GM21576 (cell line): ENCODE measurements at regions not wholly inside any gene's neighbourhood (a gene's known extent, or its start where the extent isn't known, plus 50 kb on each side); places are given as distances from the start of the nearest gene placed in this dataset.
"Not testable (repeated sequence)": the region's sequence is repeated elsewhere in the genome, so short reads cannot be mapped to it uniquely, and the experiment has no call there.

Source experiments
- ATAC-seq: cut with Tn5 transposase; IDR thresholded peaks from one replicate; pipeline ENCODE4 v1.9.1; 2021; ENCODE audit warnings: mild to moderate bottlenecking, moderate library complexity; ENCODE audit not compliant: unreplicated experiment

DNA sequence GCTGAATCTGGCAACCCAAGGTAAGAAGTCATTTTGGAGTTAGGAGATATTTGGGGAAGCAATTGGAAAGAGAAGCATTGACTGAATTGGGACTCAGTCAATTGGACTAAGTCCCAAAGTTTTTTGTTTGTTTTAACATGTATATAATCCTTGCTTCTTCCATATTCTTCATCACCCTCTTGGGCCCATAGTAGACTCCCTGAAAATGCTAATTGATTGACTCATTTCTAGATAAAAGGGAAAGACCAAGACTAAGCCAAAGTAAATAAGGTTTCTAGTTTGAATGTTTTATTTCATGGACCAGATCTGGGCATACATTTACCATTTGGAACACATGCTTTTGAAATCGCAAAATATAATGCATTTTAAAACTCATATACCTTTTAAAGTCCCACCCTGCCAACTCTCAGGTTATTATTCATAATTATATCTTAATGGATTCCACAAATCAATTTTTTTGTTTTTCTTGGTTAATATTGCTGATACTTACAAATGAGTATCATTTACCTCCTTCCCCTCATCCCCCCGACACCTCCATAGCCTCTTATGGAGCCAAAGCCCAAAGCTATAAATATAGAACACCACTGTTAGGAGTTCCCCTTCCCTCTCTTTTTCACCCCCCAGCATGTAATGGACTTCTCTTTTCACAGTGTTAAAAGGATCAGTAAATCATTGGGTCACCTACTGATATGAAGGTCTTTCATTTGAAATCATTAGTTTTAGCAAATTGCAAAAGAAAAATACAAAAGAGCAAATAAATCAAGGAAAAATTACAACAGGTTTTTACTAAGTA lies 674.0 kb upstream of the SOX9 start:
- ATAC-seq, result no peak

DNA sequence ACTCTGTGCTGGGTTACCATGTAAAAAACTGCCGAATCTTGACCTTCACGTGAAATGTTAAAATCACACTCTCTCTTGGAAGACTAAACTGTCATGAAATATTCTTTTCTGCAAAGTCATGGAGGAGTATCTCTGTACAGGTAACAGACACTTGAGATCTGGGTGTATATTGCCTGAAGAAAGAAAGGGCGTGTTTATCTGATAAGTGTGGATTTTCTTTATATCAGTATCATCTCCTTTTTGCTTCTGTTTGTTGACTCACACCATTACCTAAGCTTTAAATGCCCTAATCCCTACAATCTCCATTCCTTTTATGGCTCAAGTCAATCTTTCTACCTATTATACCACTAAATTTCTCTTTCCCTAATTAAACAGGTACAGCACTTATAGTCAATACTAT lies 673.2 kb upstream of the SOX9 start:
- ATAC-seq, result no peak

DNA sequence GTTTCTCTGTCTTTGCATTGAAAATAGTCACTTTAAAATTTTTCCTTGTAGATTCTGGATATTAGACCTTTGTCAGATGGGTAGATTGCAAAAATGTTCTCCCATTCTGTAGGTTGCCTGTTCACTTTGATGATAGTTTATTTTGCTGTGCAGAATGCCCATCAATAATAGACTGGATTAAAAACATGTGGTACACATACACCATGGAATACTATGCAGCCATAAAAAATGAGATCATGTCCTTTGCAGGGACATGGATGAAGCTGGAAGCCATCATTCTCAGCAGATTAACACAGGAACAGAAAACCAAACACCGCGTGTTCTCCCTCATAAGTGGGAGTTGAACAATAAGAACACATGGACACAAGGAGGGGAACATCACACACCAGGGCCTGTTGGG lies 670.2 kb upstream of the SOX9 start:
- ATAC-seq, result not testable (repeated sequence)

DNA sequence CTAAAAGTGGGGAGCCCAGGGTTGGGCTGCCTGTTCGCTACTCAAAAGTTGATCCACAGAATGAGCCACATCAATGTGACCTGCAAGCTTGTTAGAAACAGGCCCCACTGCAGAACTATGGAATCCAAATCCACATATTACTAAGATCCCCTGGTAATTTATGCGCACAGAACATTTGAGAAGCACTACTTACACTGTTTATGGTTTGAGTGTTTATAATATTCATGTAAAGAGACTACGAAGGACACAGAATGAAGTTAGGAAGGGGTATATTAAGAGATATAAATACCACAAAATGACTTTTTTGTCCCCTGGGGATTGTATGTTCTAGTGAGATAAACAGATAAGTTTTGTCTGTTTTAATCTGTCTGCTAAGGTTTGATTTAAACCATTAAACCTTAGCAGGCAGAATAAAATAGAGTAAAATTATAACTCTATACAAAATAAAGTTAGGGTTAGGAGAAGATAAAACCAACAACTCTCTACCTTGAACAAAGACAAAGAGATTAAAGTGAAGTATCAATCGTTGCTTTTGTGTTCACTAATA lies 666.9 kb upstream of the SOX9 start:
- no peak for ATAC-seq

DNA sequence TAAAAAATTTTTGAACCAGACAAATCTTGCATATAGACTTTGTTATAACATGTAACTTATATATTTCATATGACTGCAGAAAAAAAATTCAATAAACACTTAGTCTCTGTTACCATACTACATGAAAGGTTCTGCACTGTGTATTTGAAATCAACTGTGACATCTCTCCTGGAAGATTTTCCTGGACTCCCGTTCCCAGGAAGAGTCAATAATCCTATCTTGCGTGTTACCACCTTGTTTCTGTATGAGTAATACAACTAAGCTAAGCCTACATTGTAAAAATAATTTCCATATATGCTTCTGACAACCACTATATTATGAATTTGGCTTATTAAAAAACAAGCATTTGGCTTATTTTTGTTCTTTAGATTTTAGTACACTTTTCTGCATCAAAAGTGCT lies 665.6 kb upstream of the SOX9 start:
- no peak for ATAC-seq

DNA sequence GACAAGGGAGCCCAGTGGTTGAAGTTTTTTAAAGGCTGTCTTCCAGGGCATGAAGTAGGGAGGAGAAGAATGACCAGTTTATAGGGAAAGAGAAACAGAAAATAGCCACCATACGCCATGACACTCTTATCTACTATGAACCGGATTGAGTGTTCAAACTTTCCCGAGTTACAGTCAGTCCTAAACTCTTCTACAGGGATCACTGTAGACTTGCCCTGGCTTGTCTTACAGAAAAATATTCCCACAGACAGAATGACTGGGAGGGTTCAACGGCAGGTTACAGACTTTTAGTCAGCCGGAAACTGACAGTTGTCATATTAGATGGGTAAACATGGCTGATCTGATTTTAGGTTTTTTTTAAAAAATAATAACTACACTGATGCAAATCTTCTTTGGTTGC lies 662.5 kb upstream of the SOX9 start:
- ATAC-seq, result no peak

DNA sequence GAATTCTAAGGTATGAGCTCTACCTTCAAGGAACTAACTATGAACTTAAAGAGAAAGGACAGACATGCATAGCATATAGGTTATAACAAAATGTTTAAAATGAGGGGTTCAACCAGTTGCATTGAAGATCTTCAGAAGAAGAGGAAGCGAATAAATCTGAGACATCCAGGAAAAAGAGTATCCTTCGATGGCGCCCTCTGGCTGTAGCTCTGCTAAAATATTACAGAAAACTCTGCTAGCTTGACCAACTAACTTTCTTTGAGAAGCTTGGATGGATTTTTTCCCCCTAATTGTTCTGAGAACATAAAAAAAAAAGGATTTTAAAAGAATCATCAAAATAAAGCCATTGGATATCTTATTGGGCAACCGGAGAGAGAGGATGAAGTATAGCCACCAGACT lies 659.9 kb upstream of the SOX9 start:
- no peak for ATAC-seq

DNA sequence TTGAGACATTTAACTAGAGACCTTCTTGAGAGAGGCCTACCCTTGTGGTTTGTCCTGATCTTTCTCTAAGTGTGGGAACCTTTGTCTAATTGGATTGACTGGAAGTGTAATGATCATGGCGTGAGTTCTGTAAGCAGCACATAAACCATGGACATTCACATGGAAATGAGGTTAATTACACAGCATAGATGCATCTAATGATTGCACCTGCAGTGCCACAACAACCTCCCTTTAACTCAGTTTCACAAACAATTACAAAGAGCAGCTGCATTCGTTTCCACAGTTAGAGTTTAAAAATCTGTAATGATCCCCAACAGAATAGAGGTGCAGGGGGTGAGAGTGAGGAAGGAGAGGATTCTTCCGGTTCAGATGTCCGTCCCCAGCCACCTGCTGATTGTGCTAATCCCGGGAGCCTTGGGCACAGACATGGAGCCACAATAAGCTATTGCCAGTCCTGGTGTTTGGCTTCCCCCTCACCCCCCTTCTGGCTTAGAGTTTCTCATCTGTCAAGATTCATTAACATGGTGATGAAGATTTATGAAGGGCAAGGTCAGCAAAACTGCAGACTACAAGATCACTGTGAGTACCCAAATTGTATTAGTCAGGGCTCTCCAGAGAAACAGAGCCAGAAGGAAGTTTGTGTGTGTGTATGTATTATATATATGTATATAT lies 659.2 kb upstream of the SOX9 start:
- ATAC-seq, result no peak

DNA sequence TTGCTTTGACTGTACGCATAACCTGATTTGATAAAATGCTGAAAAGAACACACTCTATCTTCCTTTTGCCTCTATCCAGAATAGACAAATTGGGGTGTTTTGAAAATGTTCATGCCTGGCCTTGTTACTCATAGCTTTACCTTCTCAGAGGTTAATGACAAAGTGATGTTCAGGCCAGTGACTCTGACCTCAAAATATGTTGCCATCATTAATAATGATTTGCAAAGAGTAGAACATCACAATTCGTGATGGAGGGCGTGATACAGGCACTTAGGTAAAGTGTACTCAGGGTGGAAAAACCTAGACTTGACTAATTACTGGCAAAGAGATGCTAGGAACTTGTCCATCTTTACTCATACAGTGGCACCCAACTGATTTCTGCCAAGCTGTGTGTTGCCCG lies 656.6 kb upstream of the SOX9 start:
- ATAC-seq, result no peak

DNA sequence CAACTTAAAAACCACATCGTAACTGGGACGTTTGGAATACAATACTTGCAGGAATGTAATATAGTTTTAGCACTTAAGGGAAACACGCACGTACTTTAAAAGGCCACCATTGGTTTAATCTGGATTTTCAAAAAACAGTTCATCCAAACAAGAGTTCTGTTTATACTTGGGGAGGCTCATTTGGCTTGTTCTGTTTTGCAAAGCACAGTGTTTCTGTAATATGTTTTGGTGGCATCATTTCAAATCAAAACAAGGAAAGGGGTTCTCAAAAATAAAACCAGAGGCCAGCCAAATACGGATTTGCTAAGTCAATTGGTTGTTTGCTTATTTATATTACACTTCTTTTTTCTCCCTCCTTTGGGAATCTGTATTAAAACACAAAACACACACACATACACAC lies 656.1 kb upstream of the SOX9 start:
- ATAC-seq, result no peak

DNA sequence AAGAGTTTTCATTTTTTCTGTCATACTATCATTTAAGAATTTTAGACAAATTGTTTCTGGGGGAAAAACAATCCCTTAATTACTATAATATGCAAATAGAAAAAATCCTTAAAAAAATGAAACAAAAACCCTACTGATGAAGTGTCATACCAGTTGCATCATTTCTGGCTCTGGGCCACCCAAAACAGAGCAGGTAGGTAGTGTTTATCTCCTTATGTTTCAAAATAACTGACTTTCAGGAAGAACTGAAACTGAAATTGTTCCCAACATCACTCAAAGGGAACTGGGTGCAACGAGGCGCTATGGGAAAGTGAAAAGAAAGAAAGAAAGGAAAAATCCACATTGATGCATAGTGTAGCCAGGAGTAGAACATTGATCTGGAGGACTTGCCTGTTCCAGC lies 653.1 kb upstream of the SOX9 start:
- ATAC-seq, result no peak

DNA sequence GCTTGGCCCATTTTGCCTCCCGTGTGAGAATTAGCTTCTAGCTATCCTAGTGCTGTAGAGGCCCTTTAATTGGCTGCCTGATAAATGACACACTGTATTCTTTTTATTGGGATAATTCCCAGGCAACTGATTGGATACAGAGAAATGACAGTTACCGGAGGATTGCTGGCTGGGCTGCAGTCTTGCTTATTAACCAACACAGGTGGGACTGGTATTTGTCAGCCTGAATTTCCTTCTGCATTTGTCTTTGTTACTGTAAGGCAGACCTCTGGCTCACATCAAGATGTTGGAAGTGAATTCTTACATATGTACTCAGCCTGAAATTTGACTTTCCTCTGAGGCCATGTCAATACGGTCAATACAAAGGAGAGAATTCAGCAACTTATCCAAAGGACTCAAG lies 650.8 kb upstream of the SOX9 start:
- no peak for ATAC-seq

DNA sequence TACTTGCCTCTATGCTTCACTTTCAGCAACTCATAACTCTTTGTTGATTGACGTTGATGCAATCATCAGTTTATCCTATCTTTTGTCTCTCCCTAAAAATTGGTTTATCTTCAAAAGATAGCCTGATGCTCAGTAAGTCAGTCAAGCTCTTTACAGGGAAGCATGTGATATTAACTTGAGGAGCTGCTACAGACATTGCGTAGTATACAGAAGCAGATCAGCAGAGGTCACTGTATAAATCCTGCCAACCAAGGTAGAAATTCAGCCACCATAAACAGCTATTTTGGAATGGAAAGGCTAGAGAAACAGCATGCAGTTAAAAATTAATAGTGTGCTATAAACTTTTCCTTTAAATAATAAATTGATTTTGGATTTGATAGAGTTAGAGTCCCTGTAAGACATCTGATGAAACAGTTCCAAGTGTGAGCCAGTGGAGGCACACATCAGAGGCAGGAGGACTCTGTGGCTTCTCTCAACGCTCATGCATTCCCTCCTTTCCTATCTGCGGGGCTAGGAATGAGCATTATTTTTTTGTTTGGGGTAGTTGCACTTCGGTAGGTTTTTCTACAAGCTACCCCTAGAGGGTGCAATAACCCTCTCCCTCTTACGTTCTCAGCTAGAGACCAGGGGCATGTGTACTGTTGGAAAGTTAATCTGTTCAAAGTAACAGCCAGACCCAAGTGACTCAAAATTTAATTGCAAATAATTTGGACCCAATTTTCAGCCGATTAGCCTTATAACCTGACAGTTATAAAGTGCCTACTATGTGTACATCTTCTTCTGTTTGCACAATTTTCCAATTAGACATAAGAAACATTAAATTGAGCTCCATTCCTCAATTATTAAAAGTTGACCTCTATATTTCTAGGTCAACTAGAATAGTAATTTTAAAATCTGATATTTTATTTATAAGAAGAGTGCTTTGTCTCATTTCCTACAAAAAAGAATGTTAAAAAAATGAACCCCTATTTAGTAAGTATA lies 647.7 kb upstream of the SOX9 start:
- peak; percentile 75 for ATAC-seq

DNA sequence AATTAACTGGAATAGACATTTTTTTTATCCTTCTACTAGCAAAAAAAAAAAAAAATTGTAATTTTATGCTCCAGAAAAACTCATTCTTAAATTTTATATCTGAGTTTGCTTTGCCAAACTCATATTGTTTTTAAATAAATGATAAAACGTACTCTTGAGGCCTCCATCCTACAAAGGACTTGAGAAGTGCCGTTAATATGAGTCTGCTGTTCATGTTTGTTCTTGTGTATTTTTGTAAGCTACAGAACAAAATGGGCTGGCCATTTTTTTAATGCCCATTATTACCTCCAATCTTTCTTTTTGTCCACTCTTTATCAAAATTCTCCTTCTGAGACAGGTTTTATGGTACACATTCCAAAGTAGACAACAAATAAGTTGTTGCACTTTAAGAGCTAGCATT lies 643.5 kb upstream of the SOX9 start:
- no peak for ATAC-seq

DNA sequence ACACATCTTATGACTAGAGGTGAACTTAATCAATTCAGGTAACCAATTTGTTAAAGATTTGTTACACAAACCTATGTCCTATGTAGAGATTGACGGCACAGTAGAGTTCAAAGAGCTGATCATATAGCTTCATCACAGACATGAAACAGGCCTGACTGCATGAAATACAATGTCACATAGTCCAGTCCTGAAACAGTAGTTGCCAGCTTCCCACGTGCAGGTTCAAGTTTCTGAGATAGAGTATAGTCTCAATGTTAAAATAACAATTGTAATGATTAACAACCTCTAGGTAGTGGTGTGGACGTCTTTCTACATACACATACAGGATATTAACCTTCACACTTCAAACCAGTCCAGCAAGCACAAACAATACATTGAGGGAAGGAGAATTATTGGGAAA lies 640.7 kb upstream of the SOX9 start:
- no peak for ATAC-seq

DNA sequence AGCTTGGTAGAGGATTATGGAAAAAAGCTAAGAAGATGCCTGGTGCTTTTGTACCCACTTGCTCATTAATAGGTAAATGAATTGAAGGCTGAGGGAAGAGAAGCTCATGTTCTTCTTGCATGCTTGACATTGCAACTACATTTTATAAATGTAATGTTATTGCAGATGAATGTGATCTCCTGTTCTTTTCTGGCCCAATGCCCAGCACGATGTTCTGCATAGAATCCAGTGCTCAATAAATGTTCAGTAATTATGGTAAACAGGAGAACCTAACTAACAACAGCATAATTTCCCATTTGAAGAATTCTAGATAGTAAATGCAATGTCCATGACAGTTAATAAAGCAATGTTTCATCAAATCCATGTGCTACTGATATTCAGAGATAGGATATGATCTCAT lies 638.2 kb upstream of the SOX9 start:
- ATAC-seq, result no peak

DNA sequence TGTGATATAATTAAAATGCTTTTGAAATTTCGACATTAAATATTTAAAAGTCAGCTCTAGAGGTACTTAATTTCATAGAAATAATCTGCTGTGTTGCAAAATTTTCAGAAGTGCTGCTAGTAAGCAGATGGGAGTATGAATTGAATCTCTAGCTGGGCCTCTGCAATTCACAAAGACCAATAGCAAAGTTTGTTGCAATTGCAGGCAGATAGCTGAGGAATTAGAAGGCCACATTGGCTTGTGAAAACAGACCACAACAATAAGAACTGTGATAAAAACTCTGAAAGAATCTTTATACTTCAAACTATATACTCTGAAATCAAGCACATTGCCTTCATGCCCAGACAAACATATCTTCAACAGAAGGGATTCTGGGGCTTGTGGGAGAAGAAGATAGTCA lies 636.3 kb upstream of the SOX9 start:
- ATAC-seq, result no peak

DNA sequence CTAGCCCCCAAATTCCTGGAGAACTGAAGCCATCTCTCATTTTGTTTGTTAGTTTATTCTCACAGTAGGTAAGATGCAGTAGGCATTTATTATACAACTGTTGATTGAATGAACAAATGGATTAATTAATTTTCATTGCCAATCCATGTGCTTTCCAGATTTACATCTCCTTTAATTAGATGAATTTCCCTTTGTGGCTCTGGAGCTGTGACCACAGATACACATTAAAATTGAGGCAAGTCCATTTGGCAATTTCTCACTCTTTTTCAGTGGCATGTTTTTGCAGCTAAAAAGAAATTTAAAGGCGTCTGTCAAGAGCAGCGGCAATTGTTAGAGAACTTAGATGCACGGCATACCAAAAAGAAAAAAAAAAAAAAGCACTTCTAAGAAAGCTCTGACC lies 635.4 kb upstream of the SOX9 start:
- no peak for ATAC-seq

DNA sequence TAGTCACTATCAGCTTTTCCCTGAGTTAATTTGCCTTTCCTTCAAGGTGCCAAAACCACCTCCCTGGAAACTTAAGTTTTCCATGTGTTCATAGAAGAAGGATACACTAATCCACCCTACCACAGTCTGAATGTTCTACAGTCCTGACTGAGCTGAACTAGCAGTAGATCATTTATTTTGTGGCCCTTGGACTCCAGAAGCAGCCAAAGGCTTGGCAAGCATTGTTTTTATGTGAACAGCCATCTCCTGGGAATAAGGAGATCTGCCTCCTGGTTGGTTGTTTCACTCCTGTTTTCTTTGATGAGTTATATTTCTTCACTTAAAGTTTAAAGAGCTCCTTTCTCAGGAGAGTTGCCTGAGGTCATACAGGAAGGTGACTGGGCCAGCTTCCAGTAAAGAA lies 634.6 kb upstream of the SOX9 start:
- no peak for ATAC-seq

DNA sequence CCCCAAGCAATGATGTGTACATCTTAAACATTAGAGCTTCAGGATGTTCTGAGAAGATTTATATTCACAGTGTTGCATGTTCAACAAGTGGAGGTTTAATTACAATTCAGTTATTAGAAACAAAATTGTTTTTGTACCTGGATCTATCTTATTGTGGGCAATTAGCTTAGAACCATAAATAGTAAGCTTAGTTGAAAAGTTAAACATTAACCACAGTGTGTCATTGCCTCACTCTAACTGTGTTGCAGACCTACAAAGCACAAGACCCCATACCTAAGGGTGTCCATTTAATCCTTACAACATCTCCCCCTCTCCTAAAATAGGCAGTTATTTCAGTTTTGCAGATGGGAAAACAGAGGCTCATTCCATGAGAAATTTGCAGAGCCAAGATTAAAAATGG lies 632.0 kb upstream of the SOX9 start:
- no peak for ATAC-seq
